Liver (tissue), 8 donors: ENCODE measurements at regions not wholly inside any gene's neighbourhood (a gene's known extent, or its start where the extent isn't known, plus 50 kb on each side); places are given as distances from the start of the nearest gene placed in this dataset.

Source experiments
- DNase-seq: peaks from one replicate; pipeline ENCODE4 v3.0.0-alpha.2; 2017; ENCODE audit warnings: low spot score
- H3K27ac ChIP-seq, 2 donors: one replicate each; pipeline ENCODE4 v1.7.0; 2013; ENCODE audit warnings: inconsistent platforms in 2 of 2, low read length in 2 of 2, control low read depth in 1 of 2, low read depth in 1 of 2, mild to moderate bottlenecking in 1 of 2
- H3K27me3 ChIP-seq, 4 donors: one replicate each; pipeline versions ENCODE4 v1.6.1 to v1.7.0; 2013; ENCODE audit warnings: low read length in 3 of 4, inconsistent platforms in 1 of 4, mild to moderate bottlenecking in 1 of 4, moderate library complexity in 1 of 4; ENCODE audit not compliant: control insufficient read depth in 4 of 4, insufficient read depth in 4 of 4
- H3K36me3 ChIP-seq, 4 donors: one replicate each; pipeline versions ENCODE4 v1.6.1 to v1.7.0; 2013; ENCODE audit warnings: low read length in 3 of 4, mild to moderate bottlenecking in 3 of 4, low read depth in 1 of 4, moderate library complexity in 1 of 4; ENCODE audit not compliant: control insufficient read depth in 4 of 4, insufficient read depth in 3 of 4
- H3K4me1 ChIP-seq, 4 donors: one replicate each; pipeline versions ENCODE4 v1.6.1 to v1.7.0; 2013; ENCODE audit warnings: low read length in 3 of 4, mild to moderate bottlenecking in 3 of 4, moderate library complexity in 1 of 4; ENCODE audit not compliant: control insufficient read depth in 4 of 4, insufficient read depth in 4 of 4
- H3K4me3 ChIP-seq, 3 donors: one replicate each; pipeline versions ENCODE4 v1.6.1 to v1.7.0; 2013; ENCODE audit warnings: low read length in 3 of 3, control low read depth in 1 of 3, low read depth in 1 of 3, mild to moderate bottlenecking in 1 of 3
- H3K9ac ChIP-seq, 2 donors: one replicate each; pipeline ENCODE4 v1.7.0; 2013; ENCODE audit warnings: low read length in 2 of 2, mild to moderate bottlenecking in 2 of 2, moderate library complexity in 2 of 2, control low read depth in 1 of 2, low read depth in 1 of 2
- H3K9me3 ChIP-seq, 4 donors: one replicate each; pipeline versions ENCODE4 v1.6.1 to v1.7.0; 2013; ENCODE audit warnings: low read length in 3 of 4; ENCODE audit not compliant: control insufficient read depth in 4 of 4
- ATF3 ChIP-seq: IDR thresholded peaks from 2 replicates; pipeline ENCODE4 v1.6.1; 2016; ENCODE audit warnings: antibody characterized with exemption
- FOXA1 ChIP-seq: IDR thresholded peaks from 2 replicates; pipeline ENCODE4 v1.6.1; 2016; ENCODE audit warnings: antibody characterized with exemption
- FOXA2 ChIP-seq: IDR thresholded peaks from 2 replicates; pipeline ENCODE4 v1.6.1; 2016; ENCODE audit warnings: antibody characterized with exemption
- GABPA ChIP-seq, 2 donors: IDR thresholded peaks in 1 of 2; conservative IDR thresholded peaks in 1 of 2; 2 replicates each; pipeline ENCODE4 v1.6.1; 2016; ENCODE audit warnings: antibody characterized with exemption in 2 of 2, mild to moderate bottlenecking in 1 of 2, moderate library complexity in 1 of 2
- HNF4A ChIP-seq, 2 donors: conservative IDR thresholded peaks; 2 replicates each; pipeline ENCODE4 v1.6.1; 2016; ENCODE audit warnings: antibody characterized with exemption in 2 of 2, mild to moderate bottlenecking in 2 of 2
- HNF4G ChIP-seq: IDR thresholded peaks from 2 replicates; pipeline ENCODE4 v1.6.1; 2016; ENCODE audit warnings: antibody characterized with exemption
- JUND ChIP-seq, 2 donors: IDR thresholded peaks; 2 replicates each; pipeline ENCODE4 v1.6.1; 2016; ENCODE audit warnings: antibody characterized with exemption in 2 of 2
- NR2F2 ChIP-seq: IDR thresholded peaks from 2 replicates; pipeline ENCODE4 v1.6.1; 2016; ENCODE audit warnings: antibody characterized with exemption
- RAD21 ChIP-seq, 2 donors: IDR thresholded peaks; 2 replicates each; pipeline ENCODE4 v1.6.1; 2016; ENCODE audit warnings: antibody characterized with exemption in 2 of 2, mild to moderate bottlenecking in 2 of 2
- REST ChIP-seq: IDR thresholded peaks from 2 replicates; pipeline ENCODE4 v1.6.1; 2016; ENCODE audit warnings: antibody characterized with exemption, mild to moderate bottlenecking
- RXRA ChIP-seq, 2 donors: IDR thresholded peaks; 2 replicates each; pipeline ENCODE4 v1.6.1; 2017 to 2018; ENCODE audit warnings: antibody characterized with exemption in 2 of 2, mild to moderate bottlenecking in 1 of 2
- SP1 ChIP-seq: IDR thresholded peaks from 2 replicates; pipeline ENCODE4 v1.6.1; 2018; ENCODE audit warnings: antibody characterized with exemption, mild to moderate bottlenecking
- TAF1 ChIP-seq: conservative IDR thresholded peaks from 2 replicates; pipeline ENCODE4 v1.6.1; 2016; ENCODE audit warnings: antibody characterized with exemption, mild to moderate bottlenecking
- YY1 ChIP-seq: IDR thresholded peaks from 2 replicates; pipeline ENCODE4 v1.6.1; 2016; ENCODE audit warnings: antibody characterized with exemption, mild to moderate bottlenecking
- WGBS: extraction: QIAGEN DNeasy Blood & Tissue Kit; methylation state at CpG from one replicate; pipeline ENCODE4 v1.1.7; 2013; 5-methylcytosine and 5-hydroxymethylcytosine counted together
- TF ChIP-seq, protein P1 (sequence below): fragments of 150-350 bp; IDR thresholded peaks from 2 replicates; pipeline ENCODE4 v1.5.1; 2017; ENCODE audit warnings: improper control_type of control experiment, low read depth, low read length; ENCODE audit not compliant: missing input control
- TF ChIP-seq, protein P2 (sequence below): IDR thresholded peaks from 2 replicates; pipeline ENCODE4 v1.6.1; 2016; ENCODE audit warnings: antibody characterized with exemption
- TF ChIP-seq, protein P3 (sequence below): IDR thresholded peaks from 2 replicates; pipeline ENCODE4 v1.6.1; 2016; ENCODE audit warnings: antibody characterized with exemption
- donor health status: healthy.
- donor health status: healthy.
- donor health status: healthy.
- donor health status: healthy.
- donor health status: healthy.

GRCh38 chr18:51727780-51728179 is 530.3 kb upstream of the MEX3C start:
- no peaks in the 10 kb centered on the region for H3K9me3 ChIP-seq
- no peak overlapping the region for H3K4me3 ChIP-seq
- no peak overlapping the region for H3K9ac ChIP-seq
- TF ChIP-seq JUND (IDR thresholded peaks at IDR 0.05) = no peak
- TF ChIP-seq NR2F2 = no peak
- TF ChIP-seq, protein P1, sequence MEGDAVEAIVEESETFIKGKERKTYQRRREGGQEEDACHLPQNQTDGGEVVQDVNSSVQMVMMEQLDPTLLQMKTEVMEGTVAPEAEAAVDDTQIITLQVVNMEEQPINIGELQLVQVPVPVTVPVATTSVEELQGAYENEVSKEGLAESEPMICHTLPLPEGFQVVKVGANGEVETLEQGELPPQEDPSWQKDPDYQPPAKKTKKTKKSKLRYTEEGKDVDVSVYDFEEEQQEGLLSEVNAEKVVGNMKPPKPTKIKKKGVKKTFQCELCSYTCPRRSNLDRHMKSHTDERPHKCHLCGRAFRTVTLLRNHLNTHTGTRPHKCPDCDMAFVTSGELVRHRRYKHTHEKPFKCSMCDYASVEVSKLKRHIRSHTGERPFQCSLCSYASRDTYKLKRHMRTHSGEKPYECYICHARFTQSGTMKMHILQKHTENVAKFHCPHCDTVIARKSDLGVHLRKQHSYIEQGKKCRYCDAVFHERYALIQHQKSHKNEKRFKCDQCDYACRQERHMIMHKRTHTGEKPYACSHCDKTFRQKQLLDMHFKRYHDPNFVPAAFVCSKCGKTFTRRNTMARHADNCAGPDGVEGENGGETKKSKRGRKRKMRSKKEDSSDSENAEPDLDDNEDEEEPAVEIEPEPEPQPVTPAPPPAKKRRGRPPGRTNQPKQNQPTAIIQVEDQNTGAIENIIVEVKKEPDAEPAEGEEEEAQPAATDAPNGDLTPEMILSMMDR = no peak
- TF ChIP-seq FOXA1 = no peak
- TF ChIP-seq HNF4G = no peak
- no peak for TF ChIP-seq RXRA (IDR thresholded peaks at IDR 0.05)
- TF ChIP-seq, protein P2, sequence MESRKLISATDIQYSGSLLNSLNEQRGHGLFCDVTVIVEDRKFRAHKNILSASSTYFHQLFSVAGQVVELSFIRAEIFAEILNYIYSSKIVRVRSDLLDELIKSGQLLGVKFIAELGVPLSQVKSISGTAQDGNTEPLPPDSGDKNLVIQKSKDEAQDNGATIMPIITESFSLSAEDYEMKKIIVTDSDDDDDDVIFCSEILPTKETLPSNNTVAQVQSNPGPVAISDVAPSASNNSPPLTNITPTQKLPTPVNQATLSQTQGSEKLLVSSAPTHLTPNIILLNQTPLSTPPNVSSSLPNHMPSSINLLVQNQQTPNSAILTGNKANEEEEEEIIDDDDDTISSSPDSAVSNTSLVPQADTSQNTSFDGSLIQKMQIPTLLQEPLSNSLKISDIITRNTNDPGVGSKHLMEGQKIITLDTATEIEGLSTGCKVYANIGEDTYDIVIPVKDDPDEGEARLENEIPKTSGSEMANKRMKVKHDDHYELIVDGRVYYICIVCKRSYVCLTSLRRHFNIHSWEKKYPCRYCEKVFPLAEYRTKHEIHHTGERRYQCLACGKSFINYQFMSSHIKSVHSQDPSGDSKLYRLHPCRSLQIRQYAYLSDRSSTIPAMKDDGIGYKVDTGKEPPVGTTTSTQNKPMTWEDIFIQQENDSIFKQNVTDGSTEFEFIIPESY = no peak
- TF ChIP-seq, protein P3, sequence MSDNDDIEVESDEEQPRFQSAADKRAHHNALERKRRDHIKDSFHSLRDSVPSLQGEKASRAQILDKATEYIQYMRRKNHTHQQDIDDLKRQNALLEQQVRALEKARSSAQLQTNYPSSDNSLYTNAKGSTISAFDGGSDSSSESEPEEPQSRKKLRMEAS = no peak
- TF ChIP-seq RAD21 (IDR thresholded peaks at IDR 0.05) = no peak
- no peak for TF ChIP-seq TAF1
- no peak for TF ChIP-seq YY1
- TF ChIP-seq FOXA2 = no peak
- H3K27me3 ChIP-seq = no peaks in the 10 kb centered on the region
- DNase-seq = no peak
- H3K36me3 ChIP-seq = no peaks in the 10 kb centered on the region
- no peaks in the 10 kb centered on the region for H3K4me1 ChIP-seq
- H3K27ac ChIP-seq = no peak overlapping the region

GRCh38 chr18:51731070-51731469 is 533.6 kb upstream of the MEX3C start:
- H3K36me3 ChIP-seq = no peaks in the 10 kb centered on the region
- TF ChIP-seq YY1 (no peak), GABPA (IDR thresholded peaks at IDR 0.05 in 1 of 2, conservative IDR thresholded peaks at IDR 0.05 in 1 of 2) (no peak), FOXA2 (no peak), SP1 (no peak), RAD21 (IDR thresholded peaks at IDR 0.05) (no peak), HNF4A (conservative IDR thresholded peaks at IDR 0.05) (no peak), JUND (IDR thresholded peaks at IDR 0.05) (no peak), ATF3 (no peak), HNF4G (no peak), REST (no peak), RXRA (IDR thresholded peaks at IDR 0.05) (no peak)
- TF ChIP-seq, protein P2 = no peak
- TF ChIP-seq, protein P1 = no peak
- no peaks in the 10 kb centered on the region for H3K27me3 ChIP-seq
- no peak overlapping the region for H3K4me3 ChIP-seq
- 83% methylated on average over 4 of the region's 4 CpGs for WGBS
- no peak overlapping the region for H3K27ac ChIP-seq
- H3K9ac ChIP-seq = no peak overlapping the region
- H3K4me1 ChIP-seq = no peaks in the 10 kb centered on the region
- no peak for DNase-seq
- no peaks in the 10 kb centered on the region for H3K9me3 ChIP-seq
